ENCODE measurements at regions not wholly inside any gene's neighbourhood (a gene's known extent, or its start where the extent isn't known, plus 50 kb on each side); places are given as distances from the start of the nearest gene placed in this dataset.
"Not testable (repeated sequence)": the region's sequence is repeated elsewhere in the genome, so short reads cannot be mapped to it uniquely, and the experiment has no call there.

- TF ChIP-seq CTCF (IDR thresholded peaks at IDR 0.05; ENCODE audit: insufficient read depth, low read length, poor library complexity, severe bottlenecking) (no peak), EZH2phosphoT487 (conservative IDR thresholded peaks at IDR 0.05; ENCODE audit: low read length) (no peak)
- Histone ChIP-seq H3K9ac (ENCODE audit: low read length) (no peak overlapping the region), H3K27me3 (ENCODE audit: low read length) (no peaks in the 10 kb centered on the region), H3K9me2 (replicated peaks; ENCODE audit: insufficient read depth, low read length) (no peaks in the 10 kb centered on the region), H3K79me2 (ENCODE audit: insufficient read depth, low read length) (no peaks in the 10 kb centered on the region), H2AFZ (ENCODE audit: low read depth, low read length, severe bottlenecking) (no peak overlapping the region), H3K4me3 (ENCODE audit: insufficient read depth, low read length, poor library complexity, severe bottlenecking) (no peak overlapping the region), H3K27ac (ENCODE audit: low read depth, low read length) (no peak overlapping the region), H3F3A (ENCODE audit: insufficient read depth) (peaks cover 9% of the 10 kb centered on the region; the same call in 1 of the 2 replicates), H3K36me3 (ENCODE audit: low read length) (no peaks in the 10 kb centered on the region), H3K4me2 (ENCODE audit: low read depth, low read length, poor library complexity, severe bottlenecking) (no peak overlapping the region), H4K20me1 (ENCODE audit: low read depth, low read length) (no peaks in the 10 kb centered on the region), H3K9me3 (ENCODE audit: insufficient read depth, low read length) (no peaks in the 10 kb centered on the region)
These were observed 368.6 kb upstream of the RGS6 start for GRCh38 chr14:71563492-71564153.

GRCh38 chr14:71566276-71566675, 366.0 kb upstream of the RGS6 start:
- no peaks in the 10 kb centered on the region for H3K27me3 ChIP-seq (ENCODE audit: low read length)
- H3K4me2 ChIP-seq (ENCODE audit: low read depth, low read length, poor library complexity, severe bottlenecking) = peak overlapping the region; percentile 59
- no peaks in the 10 kb centered on the region for H4K20me1 ChIP-seq (ENCODE audit: low read depth, low read length)
- no peak overlapping the region for H3K4me3 ChIP-seq (ENCODE audit: insufficient read depth, low read length, poor library complexity, severe bottlenecking)
- no peaks in the 10 kb centered on the region for H3K79me2 ChIP-seq (ENCODE audit: insufficient read depth, low read length)
- no peak overlapping the region for H3K9ac ChIP-seq (ENCODE audit: low read length)
- H3F3A ChIP-seq (ENCODE audit: insufficient read depth) = peaks cover 9% of the 10 kb centered on the region; the same call in 1 of the 2 replicates
- H3K36me3 ChIP-seq (ENCODE audit: low read length) = no peaks in the 10 kb centered on the region
- H3K9me3 ChIP-seq (ENCODE audit: insufficient read depth, low read length) = no peaks in the 10 kb centered on the region
- TF ChIP-seq CTCF (IDR thresholded peaks at IDR 0.05; ENCODE audit: insufficient read depth, low read length, poor library complexity, severe bottlenecking) (no peak), EZH2phosphoT487 (conservative IDR thresholded peaks at IDR 0.05; ENCODE audit: low read length) (no peak)
- no peak overlapping the region for H2AFZ ChIP-seq (ENCODE audit: low read depth, low read length, severe bottlenecking)
- H3K27ac ChIP-seq (ENCODE audit: low read depth, low read length) = no peak overlapping the region; the same call in 1 of the 2 replicates
- H3K9me2 ChIP-seq (replicated peaks; ENCODE audit: insufficient read depth, low read length) = no peaks in the 10 kb centered on the region

- not testable (repeated sequence) for H2AFZ ChIP-seq (ENCODE audit: low read depth, low read length, severe bottlenecking); H3K4me3 ChIP-seq (ENCODE audit: insufficient read depth, low read length, poor library complexity, severe bottlenecking); H3K36me3 ChIP-seq (ENCODE audit: low read length); H3F3A ChIP-seq (ENCODE audit: insufficient read depth); H3K27me3 ChIP-seq (ENCODE audit: low read length); H3K9me3 ChIP-seq (ENCODE audit: insufficient read depth, low read length); H3K9me2 ChIP-seq (replicated peaks; ENCODE audit: insufficient read depth, low read length); H3K9ac ChIP-seq (ENCODE audit: low read length); H3K27ac ChIP-seq (ENCODE audit: low read depth, low read length); H4K20me1 ChIP-seq (ENCODE audit: low read depth, low read length); H3K4me2 ChIP-seq (ENCODE audit: low read depth, low read length, poor library complexity, severe bottlenecking); H3K79me2 ChIP-seq (ENCODE audit: insufficient read depth, low read length)
These were observed 364.6 kb upstream of the RGS6 start for GRCh38 chr14:71567499-71568133.

GRCh38 chr14:71574976-71575375, 357.3 kb upstream of the RGS6 start:
- no peaks in the 10 kb centered on the region for H3K36me3 ChIP-seq (ENCODE audit: low read length)
- no peak overlapping the region for H3K9ac ChIP-seq (ENCODE audit: low read length)
- H3K27me3 ChIP-seq (ENCODE audit: low read length) = no peaks in the 10 kb centered on the region
- no peak for TF ChIP-seq CTCF (IDR thresholded peaks at IDR 0.05; ENCODE audit: insufficient read depth, low read length, poor library complexity, severe bottlenecking)
- TF ChIP-seq EZH2phosphoT487 (conservative IDR thresholded peaks at IDR 0.05; ENCODE audit: low read length) = no peak
- H3F3A ChIP-seq (ENCODE audit: insufficient read depth) = peaks cover 5% of the 10 kb centered on the region; the same call in 1 of the 2 replicates
- H4K20me1 ChIP-seq (ENCODE audit: low read depth, low read length) = no peaks in the 10 kb centered on the region
- H3K9me2 ChIP-seq (replicated peaks; ENCODE audit: insufficient read depth, low read length) = no peaks in the 10 kb centered on the region
- no peak overlapping the region for H3K4me2 ChIP-seq (ENCODE audit: low read depth, low read length, poor library complexity, severe bottlenecking)
- H3K79me2 ChIP-seq (ENCODE audit: insufficient read depth, low read length) = no peaks in the 10 kb centered on the region
- H3K27ac ChIP-seq (ENCODE audit: low read depth, low read length) = no peak overlapping the region
- no peak overlapping the region for H2AFZ ChIP-seq (ENCODE audit: low read depth, low read length, severe bottlenecking)
- H3K9me3 ChIP-seq (ENCODE audit: insufficient read depth, low read length) = no peaks in the 10 kb centered on the region
- no peak overlapping the region for H3K4me3 ChIP-seq (ENCODE audit: insufficient read depth, low read length, poor library complexity, severe bottlenecking)

Measured in SU-DHL-6 (cell line).